HG03196 (cell line): ENCODE measurements at regions not wholly inside any gene's neighbourhood (a gene's known extent, or its start where the extent isn't known, plus 50 kb on each side); places are given as distances from the start of the nearest gene placed in this dataset.

Experiments used
- ATAC-seq: cut with Tn5 transposase; IDR thresholded peaks from one replicate; pipeline ENCODE4 v1.9.1; 2021; ENCODE audit not compliant: unreplicated experiment

- no peak for ATAC-seq
Observed at GRCh38 chr4:37771771-37772170, 54.7 kb upstream of the PGM2 start.

DNA sequence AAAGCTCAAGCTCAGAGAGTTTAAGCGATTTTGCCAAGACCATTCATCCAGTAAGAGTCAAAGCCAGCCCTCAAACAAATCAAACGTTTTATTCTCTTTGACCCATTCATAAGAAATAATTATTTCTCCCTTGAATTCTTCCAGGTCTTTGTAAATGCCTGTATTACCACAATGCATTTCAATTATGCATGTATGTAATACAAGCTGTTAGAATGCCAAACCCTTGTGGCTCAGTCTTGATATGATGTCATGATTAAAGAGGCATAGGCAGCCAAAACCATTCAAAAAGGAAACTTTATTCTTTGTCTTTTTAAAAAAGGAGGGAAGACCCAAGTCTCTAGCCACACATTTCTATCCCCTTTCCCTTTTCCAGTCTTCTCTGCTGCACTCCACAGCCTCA is 56.5 kb upstream of the PGM2 start:
- no peak for ATAC-seq

DNA sequence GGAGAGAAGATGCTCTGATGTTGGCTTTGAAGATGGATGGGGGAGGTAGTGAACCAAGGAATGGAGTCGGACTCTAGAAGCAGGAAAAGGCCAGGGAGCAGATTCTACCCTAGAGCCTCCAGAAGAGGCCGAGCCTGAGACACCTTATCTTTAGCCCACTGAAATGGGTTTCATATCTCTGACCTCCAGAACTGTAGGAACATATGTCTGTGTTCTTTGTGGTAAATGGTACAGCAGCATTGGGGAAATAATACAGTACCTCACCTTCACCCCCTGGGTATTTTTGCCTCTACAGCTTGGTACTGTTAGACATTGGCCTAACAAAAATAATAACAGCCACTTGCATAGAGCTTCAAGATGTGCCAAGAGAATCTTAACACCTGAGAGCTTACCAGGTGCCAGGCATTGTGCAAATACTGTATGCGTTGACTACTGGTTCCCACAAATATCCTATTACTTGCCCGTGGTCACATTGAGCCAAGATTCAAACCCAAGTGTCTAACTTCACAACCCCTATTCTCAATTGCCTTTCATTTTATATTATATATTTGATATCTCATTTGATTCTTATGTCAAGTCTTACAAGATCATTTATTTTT is 57.0 kb upstream of the PGM2 start:
- no peak for ATAC-seq

GRCh38 chr4:37767546-37767945 is 58.9 kb upstream of the PGM2 start:
- ATAC-seq, result no peak

DNA sequence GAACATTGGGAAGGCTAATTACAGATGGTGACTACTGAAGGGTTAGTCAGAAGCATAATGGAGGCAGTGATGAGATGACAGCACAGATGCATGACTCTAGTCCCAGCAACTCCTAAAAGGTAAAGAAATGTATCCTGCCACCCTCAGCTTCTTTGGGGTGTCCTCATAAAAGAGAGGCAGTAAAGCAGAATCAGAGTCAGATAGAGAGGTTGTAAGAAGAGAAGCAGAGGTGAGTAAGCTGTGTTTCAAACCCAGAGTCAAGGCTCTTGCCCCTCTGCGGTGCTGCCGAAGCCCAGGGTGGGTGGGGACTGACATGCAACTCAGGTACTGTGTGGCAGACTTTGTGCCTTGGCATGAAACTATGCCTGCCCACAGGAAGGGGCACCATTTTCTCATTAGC is 59.5 kb upstream of the PGM2 start:
- ATAC-seq, result no peak

DNA sequence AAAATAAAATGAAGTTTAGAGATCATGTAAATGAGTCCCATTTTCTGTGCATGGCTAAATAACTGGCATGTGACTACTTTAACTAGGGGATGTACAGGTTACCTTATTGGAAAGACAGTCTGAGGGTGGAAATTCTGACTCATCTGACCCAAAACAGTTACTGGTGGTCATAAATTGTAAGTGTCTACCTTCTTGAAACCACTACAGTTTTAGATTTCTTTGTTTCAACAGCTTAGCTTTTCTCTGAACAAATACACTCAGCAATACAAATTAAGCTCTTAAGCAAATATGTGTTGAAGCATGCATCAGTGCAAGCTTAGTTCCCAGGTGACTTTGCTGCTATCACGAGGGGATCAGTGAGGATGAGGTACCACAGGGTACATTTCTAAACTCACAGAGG is 60.7 kb upstream of the PGM2 start:
- ATAC-seq, result no peak

DNA sequence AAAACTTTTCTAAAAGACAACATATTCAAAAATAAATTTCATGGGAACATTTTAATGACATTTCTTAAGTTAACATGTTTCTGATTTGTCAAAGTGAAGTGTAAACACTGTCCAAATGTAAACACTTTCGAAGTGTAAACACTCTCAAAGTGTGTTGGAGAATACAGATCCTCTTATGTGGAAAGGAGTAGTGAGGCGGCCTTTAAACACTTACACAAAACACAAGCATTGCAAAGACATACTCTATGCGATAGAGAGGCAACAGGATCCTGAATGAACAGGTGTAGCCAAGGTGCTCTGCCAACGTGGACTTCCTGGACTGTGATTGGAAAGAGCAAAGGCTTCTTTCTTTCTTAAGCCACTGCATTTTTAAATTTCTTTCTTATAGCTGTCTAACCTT is 62.7 kb upstream of the PGM2 start:
- ATAC-seq, result no peak

- ATAC-seq, result no peak
Observed at GRCh38 chr4:37762991-37763368, 63.5 kb upstream of the PGM2 start.

DNA sequence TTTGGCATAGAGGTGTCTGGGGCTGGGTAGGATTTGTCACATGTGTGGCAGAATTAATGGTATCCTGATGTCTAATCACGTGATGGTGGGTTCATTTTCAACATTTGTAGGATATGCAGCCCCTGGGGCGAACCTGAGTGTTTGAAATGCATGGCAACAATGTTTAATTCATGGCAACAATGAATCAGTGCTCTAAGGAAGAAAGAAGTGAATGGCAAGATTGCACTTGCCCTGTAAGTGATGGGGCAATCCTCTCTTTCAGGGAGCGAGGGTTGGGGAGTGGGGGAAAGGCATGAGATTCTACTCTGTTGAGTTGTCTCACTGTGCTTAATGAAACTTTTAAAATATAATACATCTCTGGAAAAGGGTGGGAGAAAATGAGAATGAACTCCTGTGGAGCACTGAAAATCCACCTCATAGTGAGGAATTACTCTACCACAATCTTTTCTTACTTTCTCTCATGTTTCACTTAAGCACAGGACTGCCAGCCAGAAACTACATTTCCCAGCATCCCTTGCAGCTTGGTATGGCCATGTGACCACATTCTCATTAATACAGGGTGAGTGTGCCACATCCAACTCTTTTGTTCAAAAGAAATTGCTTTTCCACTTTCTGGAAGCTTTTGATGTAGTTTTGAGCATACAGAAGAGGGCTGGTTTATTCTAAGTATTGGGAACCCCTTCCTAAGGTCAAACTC is 64.0 kb upstream of the PGM2 start:
- no peak for ATAC-seq

GRCh38 chr4:37760840-37761239 is 65.6 kb upstream of the PGM2 start:
- ATAC-seq, result no peak

GRCh38 chr4:37759833-37760232 is 66.7 kb upstream of the PGM2 start:
- no peak for ATAC-seq

DNA sequence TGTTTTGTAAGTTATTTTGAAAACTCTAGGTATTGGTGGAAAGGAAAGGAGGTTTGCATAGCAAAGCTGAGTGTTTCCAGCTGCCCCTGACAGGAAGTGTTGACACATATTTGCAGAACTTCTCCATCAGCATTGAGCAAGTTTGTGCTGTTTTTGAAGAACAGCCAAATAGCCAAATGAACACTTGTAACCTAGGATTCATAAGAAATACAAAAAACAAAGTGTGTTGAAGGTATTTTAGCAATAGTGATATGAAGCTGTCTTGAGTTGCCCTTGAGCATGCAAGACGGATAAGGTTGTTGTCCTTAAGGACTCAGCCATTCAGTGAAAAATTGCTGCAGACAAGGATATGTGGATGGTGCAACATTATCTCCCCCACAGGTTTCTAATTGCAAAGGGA is 68.3 kb upstream of the PGM2 start:
- no peak for ATAC-seq

DNA sequence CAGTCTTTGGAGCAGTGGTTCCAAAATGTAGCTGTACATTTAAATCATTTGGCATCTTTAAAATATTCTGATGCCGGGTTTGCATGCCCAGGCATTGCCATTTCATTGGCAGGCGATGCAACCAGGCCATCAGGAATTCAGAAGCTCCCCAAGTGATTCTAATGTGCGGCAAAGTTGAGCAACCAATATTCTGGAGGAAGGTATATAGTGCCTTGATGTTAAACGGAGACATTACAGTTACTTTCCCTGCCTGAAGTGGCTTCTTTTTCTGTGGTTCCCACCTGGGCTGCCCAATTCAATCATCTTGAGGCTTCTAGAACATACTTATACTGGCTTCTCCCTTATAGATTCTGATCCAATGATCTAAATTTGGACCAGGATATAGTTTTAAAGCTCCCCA is 68.7 kb upstream of the PGM2 start:
- no peak for ATAC-seq

GRCh38 chr4:37757121-37757520 is 69.4 kb upstream of the PGM2 start:
- ATAC-seq, result no peak

DNA sequence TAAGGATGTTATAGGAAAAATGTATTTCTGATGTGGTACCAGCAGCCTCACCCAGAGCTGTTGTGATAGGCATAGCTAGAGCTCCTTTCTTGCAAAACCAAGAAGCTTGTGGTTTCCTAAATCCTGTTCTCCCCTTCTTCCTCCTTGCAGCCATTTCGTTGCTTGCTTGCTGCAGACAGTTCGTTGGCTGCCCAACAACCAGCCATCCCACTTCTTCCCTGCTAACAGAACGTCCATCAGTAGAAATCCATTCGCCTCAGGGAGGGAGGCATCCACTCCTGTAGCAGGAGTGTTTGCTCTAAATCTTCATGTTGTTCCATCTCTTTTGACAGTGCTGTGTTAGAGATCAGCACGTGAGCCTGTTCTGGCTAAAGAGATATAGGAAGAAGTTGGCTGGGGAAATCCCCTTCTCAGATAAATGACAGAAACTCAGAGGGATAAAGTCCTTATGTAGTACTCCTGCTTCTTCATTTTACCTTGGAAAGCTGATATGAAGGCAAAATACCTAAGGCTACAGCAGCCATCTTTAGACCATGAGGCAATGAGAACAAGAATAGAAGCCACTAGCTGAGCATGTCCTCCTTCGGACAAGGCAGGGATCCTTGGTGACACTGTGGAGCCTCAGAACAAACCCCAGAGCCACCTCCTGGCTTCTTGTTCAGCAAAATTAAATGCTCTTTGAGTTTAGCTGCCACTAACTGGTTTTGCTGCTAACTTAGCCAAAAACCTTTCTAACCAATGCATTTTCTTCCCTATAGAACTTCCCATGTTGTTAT is 68.4 kb upstream of the RELL1 start:
- ATAC-seq, result no peak

GRCh38 chr4:37749398-37749988 is 63.3 kb upstream of the RELL1 start:
- ATAC-seq, result no peak

DNA sequence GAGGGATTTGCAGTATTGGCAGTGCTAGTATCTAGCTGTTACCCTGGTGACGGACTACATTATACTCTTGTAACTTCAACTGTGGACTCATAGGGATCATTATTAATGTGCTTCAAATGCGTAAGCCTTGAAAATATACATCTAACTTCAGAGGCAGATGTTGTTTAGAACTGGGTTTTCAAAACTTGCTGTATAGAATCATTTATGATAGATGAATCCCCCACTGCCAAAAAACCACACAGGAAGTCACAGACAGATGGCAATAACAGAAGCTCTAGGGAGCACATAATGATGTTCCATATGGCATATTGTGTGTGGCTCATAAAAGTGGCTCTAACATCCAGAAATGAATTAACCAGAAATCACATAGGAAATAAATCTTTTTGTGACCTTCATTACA is 62.3 kb upstream of the RELL1 start:
- no peak for ATAC-seq

DNA sequence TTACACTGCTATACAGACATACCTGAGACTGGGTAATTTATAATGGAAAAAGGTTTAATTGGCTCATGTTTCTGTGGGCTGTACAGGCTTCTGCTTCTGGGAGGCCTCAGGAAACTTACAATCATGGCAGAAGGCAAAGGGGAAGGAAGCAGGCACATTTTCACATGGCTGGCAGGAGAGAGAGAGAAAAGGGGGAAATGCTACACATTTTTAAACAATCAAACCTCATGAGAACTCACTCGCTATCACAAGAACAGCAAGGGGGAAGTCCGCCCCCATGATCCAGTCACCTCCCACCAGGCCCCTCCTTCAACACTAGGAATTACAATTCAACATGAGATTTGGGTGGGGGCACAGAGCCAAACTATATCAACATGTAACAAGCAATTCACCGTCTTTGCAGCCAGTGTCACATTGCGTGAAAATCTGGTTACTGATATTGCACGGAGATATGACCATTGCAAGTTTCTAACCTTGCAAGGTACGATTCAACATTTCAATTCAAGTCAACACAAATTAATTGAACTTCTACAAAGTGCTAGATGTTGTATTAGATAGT is 61.7 kb upstream of the RELL1 start:
- no peak for ATAC-seq

DNA sequence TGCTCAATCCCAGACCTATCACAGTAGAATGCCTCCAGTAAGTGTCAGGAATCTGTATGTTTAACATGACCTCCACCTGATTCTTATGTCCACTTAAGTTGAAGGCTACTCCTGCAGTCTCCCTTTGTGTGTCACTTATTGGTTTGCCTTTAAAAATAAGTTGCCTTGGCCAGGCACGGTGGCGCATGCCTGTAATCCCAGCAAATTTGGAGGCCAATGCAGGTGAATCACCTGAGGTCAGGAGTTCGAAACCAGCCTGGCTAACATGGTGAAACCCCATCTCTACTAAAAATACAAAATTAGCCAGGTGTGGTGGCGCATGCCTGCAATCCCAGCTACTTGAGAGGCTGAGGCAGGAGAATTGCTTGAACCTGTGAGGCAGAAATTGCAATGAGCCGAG is 60.7 kb upstream of the RELL1 start:
- ATAC-seq, result peak; percentile 51

- ATAC-seq, result no peak
Observed at GRCh38 chr4:37745946-37746345, 59.8 kb upstream of the RELL1 start.

DNA sequence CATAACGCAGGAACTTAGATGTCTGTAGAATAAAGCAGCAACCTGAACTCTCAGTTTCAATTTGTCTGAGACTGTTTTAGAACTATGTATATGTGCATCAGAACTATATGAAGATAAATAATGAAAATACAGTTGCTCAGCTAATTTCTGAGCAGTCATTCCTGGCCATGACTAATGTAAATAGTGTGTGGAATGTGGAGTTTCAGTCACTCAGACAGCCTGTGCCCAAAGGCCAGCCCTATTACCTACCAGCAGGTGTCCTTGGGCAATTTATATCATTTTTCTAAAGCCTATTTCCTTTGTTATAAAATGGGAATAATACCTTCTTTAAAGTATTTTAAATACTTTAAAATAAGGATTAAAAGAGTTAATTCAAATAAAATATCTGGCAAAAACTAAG is 56.0 kb upstream of the RELL1 start:
- ATAC-seq, result no peak

- no peak for ATAC-seq
Observed at GRCh38 chr4:37741564-37741963, 55.4 kb upstream of the RELL1 start.
